ENCODE measurements at regions not wholly inside any gene's neighbourhood (a gene's known extent, or its start where the extent isn't known, plus 50 kb on each side); places are given as distances from the start of the nearest gene placed in this dataset.

- POLR2A ChIA-PET (ENCODE audit: unreplicated experiment), result no interaction called here
- no peak overlapping the region for H3K56ac ChIP-seq (ENCODE audit: extremely low read depth, insufficient read depth, low read length)
- H3K23ac ChIP-seq (ENCODE audit: low read depth, low read length), result no peak overlapping the region
- no peak overlapping the region for H3K4me3 ChIP-seq (ENCODE audit: insufficient read depth, low read depth, low read length)
- H3K9me1 ChIP-seq (ENCODE audit: insufficient read depth, low read length), result no peaks in the 10 kb centered on the region
- H4K8ac ChIP-seq (ENCODE audit: low read depth in 2 of 2, low read length in 2 of 2), result no peak overlapping the region
- no peak overlapping the region for H4K5ac ChIP-seq (ENCODE audit: low read depth, low read length)
- H2AK9ac ChIP-seq (replicated peaks; ENCODE audit: low read depth, low read length, poor library complexity), result no peak overlapping the region
- no peak overlapping the region for H4K91ac ChIP-seq (ENCODE audit: insufficient read depth, low read depth, low read length)
- TF ChIP-seq POLR2A (IDR thresholded peaks at IDR 0.05; ENCODE audit: low read depth, low read length), result no peak
- no peak for TF ChIP-seq RAD21 (IDR thresholded peaks at IDR 0.05; ENCODE audit: low read length)
- TF ChIP-seq FOS (IDR thresholded peaks at IDR 0.05; ENCODE audit: low read depth, low read length), result no peak
- TF ChIP-seq MAFK (IDR thresholded peaks at IDR 0.05; ENCODE audit: low read depth, low read length), result no peak
- no peak for TF ChIP-seq RCOR1 (IDR thresholded peaks at IDR 0.05; ENCODE audit: insufficient replicate concordance, low read length)
- TF ChIP-seq CHD1 (IDR thresholded peaks at IDR 0.05; ENCODE audit: low read depth, low read length), result no peak
- no peak for TF ChIP-seq CEBPB (IDR thresholded peaks at IDR 0.05; ENCODE audit: low read depth, low read length)
- no peak for TF ChIP-seq ELK1 (IDR thresholded peaks at IDR 0.05; ENCODE audit: borderline replicate concordance, low read depth, low read length)
- dilution Hi-C loops (cut with HindIII; ENCODE audit: low sequenced_read_pairs, unreplicated experiment) (no loop called here), in situ Hi-C loops (cut with MboI; ENCODE audit: low sequenced_read_pairs) (no loop called here), intact Hi-C loops (cut with micrococcal nuclease) (no loop called here)
- no peaks in the 10 kb centered on the region for H3K36me3 ChIP-seq (ENCODE audit: control insufficient read depth, insufficient read depth, low read length)
- WGBS, 2 experiments (ENCODE audit: extremely low coverage in 2 of 2, insufficient read length in 1 of 2), result no CpG with 5 or more reads among the region's 2 CpGs
- H3K4me1 ChIP-seq (ENCODE audit: control insufficient read depth, insufficient read depth, low read length), result no peaks in the 10 kb centered on the region
- DNase-seq (no peak), ATAC-seq (ENCODE audit: low read depth) (no peak)
- H2BK15ac ChIP-seq (ENCODE audit: low read depth, low read length), result no peak overlapping the region
- no peak overlapping the region for H3K14ac ChIP-seq (replicated peaks; ENCODE audit: low read depth, low read length)
- no peak overlapping the region for H2AK5ac ChIP-seq (ENCODE audit: low read depth, low read length)
- no peak overlapping the region for H2BK5ac ChIP-seq (ENCODE audit: low read depth, low read length, poor library complexity, severe bottlenecking)
- no peak overlapping the region for H2BK20ac ChIP-seq (ENCODE audit: low read depth, low read length)
- no peak overlapping the region for H2AFZ ChIP-seq (replicated peaks; ENCODE audit: low read length, poor library complexity)
- no peak overlapping the region for H3K9ac ChIP-seq (ENCODE audit: low read depth, low read length)
- no peak overlapping the region for H3K27ac ChIP-seq (ENCODE audit: insufficient read depth, low read length)
- no peaks in the 10 kb centered on the region for H3K79me1 ChIP-seq (ENCODE audit: low read depth in 1 of 2, low read length in 2 of 2)
- H3K18ac ChIP-seq (ENCODE audit: low read depth, low read length), result no peak overlapping the region
- H2BK120ac ChIP-seq (ENCODE audit: low read depth, low read length), result no peak overlapping the region
- no peak overlapping the region for H3K4ac ChIP-seq (ENCODE audit: low read depth, low read length)
- no TSS peak for BruUV-seq (replicated peaks)
- no peaks in the 10 kb centered on the region for H3K27me3 ChIP-seq (ENCODE audit: control insufficient read depth, insufficient read depth, low read length)
- H3K9me3 ChIP-seq (ENCODE audit: control insufficient read depth, insufficient read depth, low read length), result peaks cover 10% of the 10 kb centered on the region
- CTCF ChIA-PET, result no interaction called here
- no peak overlapping the region for H3K4me2 ChIP-seq (ENCODE audit: low read depth, low read length)
- no peaks in the 10 kb centered on the region for H4K20me1 ChIP-seq (ENCODE audit: insufficient read depth, low read length)
Measured at GRCh38 chr3:182294256-182294655, 499.0 kb upstream of the ATP11B start.
